ENCODE measurements at regions not wholly inside any gene's neighbourhood (a gene's known extent, or its start where the extent isn't known, plus 50 kb on each side); places are given as distances from the start of the nearest gene placed in this dataset.

- no peaks in the 10 kb centered on the region for H3K79me2 ChIP-seq (ENCODE audit: control insufficient read depth, insufficient read depth, low read length)
- H3K4me2 ChIP-seq (ENCODE audit: low read length) = no peak overlapping the region
- H3K23ac ChIP-seq (ENCODE audit: low read length) = no peak overlapping the region
- no peak overlapping the region for H2BK120ac ChIP-seq (ENCODE audit: low read depth, low read length)
- no peak overlapping the region for H3K4ac ChIP-seq (ENCODE audit: low read depth, low read length)
- no peak overlapping the region for H2AK5ac ChIP-seq (ENCODE audit: low read length)
- no peaks in the 10 kb centered on the region for H3K36me3 ChIP-seq (ENCODE audit: control insufficient read depth, insufficient read depth, low read length)
- no peak overlapping the region for H3K9ac ChIP-seq (ENCODE audit: low read length)
- no peak overlapping the region for H2BK15ac ChIP-seq (replicated peaks; ENCODE audit: low read depth)
- no peak overlapping the region for H3K18ac ChIP-seq (ENCODE audit: low read length)
- H3K27ac ChIP-seq (ENCODE audit: low read depth, low read length) = no peak overlapping the region
- WGBS (ENCODE audit: extremely low coverage, insufficient coverage, low lambda C conversion rate) = no CpG with 5 or more reads among the region's 1 CpG
- no peak for DNase-seq
- H3K4me1 ChIP-seq (ENCODE audit: control insufficient read depth, low read depth, low read length) = no peaks in the 10 kb centered on the region
- H4K8ac ChIP-seq (ENCODE audit: low read depth, low read length) = no peak overlapping the region
- H3K56ac ChIP-seq (ENCODE audit: low read length) = no peak overlapping the region
- no peaks in the 10 kb centered on the region for H3K27me3 ChIP-seq (ENCODE audit: insufficient read depth, low read length, poor library complexity)
- H3K79me1 ChIP-seq (ENCODE audit: low read length) = no peaks in the 10 kb centered on the region
- no peak overlapping the region for H4K5ac ChIP-seq (ENCODE audit: low read length)
- no peak overlapping the region for H3K4me3 ChIP-seq (ENCODE audit: low read length)
- no peak overlapping the region for H2BK5ac ChIP-seq (ENCODE audit: low read length)
These were observed 141.3 kb upstream of the LYZL2 start for GRCh38 chr10:30770816-30771215.

GRCh38 chr10:30770229-30770628 lies 140.7 kb upstream of the LYZL2 start:
- Histone ChIP-seq H3K27ac (ENCODE audit: low read depth, low read length) (no peak overlapping the region), H3K36me3 (ENCODE audit: control insufficient read depth, insufficient read depth, low read length) (no peaks in the 10 kb centered on the region), H2BK15ac (replicated peaks; ENCODE audit: low read depth) (no peak overlapping the region), H3K23ac (ENCODE audit: low read length) (no peak overlapping the region), H2BK120ac (ENCODE audit: low read depth, low read length) (no peak overlapping the region), H4K8ac (ENCODE audit: low read depth, low read length) (no peak overlapping the region), H3K9ac (ENCODE audit: low read length) (no peak overlapping the region), H4K5ac (ENCODE audit: low read length) (no peak overlapping the region), H3K4me2 (ENCODE audit: low read length) (no peak overlapping the region), H3K4me1 (ENCODE audit: control insufficient read depth, low read depth, low read length) (no peaks in the 10 kb centered on the region), H2AK5ac (ENCODE audit: low read length) (no peak overlapping the region), H3K79me1 (ENCODE audit: low read length) (no peaks in the 10 kb centered on the region), H3K4ac (ENCODE audit: low read depth, low read length) (no peak overlapping the region), H3K4me3 (ENCODE audit: low read length) (peak overlapping the region; percentile 5), H3K27me3 (ENCODE audit: insufficient read depth, low read length, poor library complexity) (no peaks in the 10 kb centered on the region), H2BK5ac (ENCODE audit: low read length) (no peak overlapping the region), H3K79me2 (ENCODE audit: control insufficient read depth, insufficient read depth, low read length) (no peaks in the 10 kb centered on the region), H3K56ac (ENCODE audit: low read length) (no peak overlapping the region), H3K18ac (ENCODE audit: low read length) (no peak overlapping the region)
- WGBS (ENCODE audit: extremely low coverage, insufficient coverage, low lambda C conversion rate) = no CpG with 5 or more reads among the region's 2 CpGs
- no peak for DNase-seq

GRCh38 chr10:30769361-30769760 lies 139.8 kb upstream of the LYZL2 start:
- no peak overlapping the region for H2BK5ac ChIP-seq (ENCODE audit: low read length)
- no peaks in the 10 kb centered on the region for H3K79me1 ChIP-seq (ENCODE audit: low read length)
- DNase-seq = no peak
- no peak overlapping the region for H4K8ac ChIP-seq (ENCODE audit: low read depth, low read length)
- no peak overlapping the region for H2BK120ac ChIP-seq (ENCODE audit: low read depth, low read length)
- no peak overlapping the region for H3K9ac ChIP-seq (ENCODE audit: low read length)
- no peak overlapping the region for H3K27ac ChIP-seq (ENCODE audit: low read depth, low read length)
- H2AK5ac ChIP-seq (ENCODE audit: low read length) = no peak overlapping the region
- H4K5ac ChIP-seq (ENCODE audit: low read length) = no peak overlapping the region
- no peak overlapping the region for H3K4ac ChIP-seq (ENCODE audit: low read depth, low read length)
- H3K4me2 ChIP-seq (ENCODE audit: low read length) = no peak overlapping the region
- no peaks in the 10 kb centered on the region for H3K4me1 ChIP-seq (ENCODE audit: control insufficient read depth, low read depth, low read length)
- no peak overlapping the region for H3K18ac ChIP-seq (ENCODE audit: low read length)
- no peaks in the 10 kb centered on the region for H3K79me2 ChIP-seq (ENCODE audit: control insufficient read depth, insufficient read depth, low read length)
- no peaks in the 10 kb centered on the region for H3K36me3 ChIP-seq (ENCODE audit: control insufficient read depth, insufficient read depth, low read length)
- no peak overlapping the region for H3K56ac ChIP-seq (ENCODE audit: low read length)
- no peak overlapping the region for H3K4me3 ChIP-seq (ENCODE audit: low read length)
- no peak overlapping the region for H2BK15ac ChIP-seq (replicated peaks; ENCODE audit: low read depth)
- no peaks in the 10 kb centered on the region for H3K27me3 ChIP-seq (ENCODE audit: insufficient read depth, low read length, poor library complexity)
- no peak overlapping the region for H3K23ac ChIP-seq (ENCODE audit: low read length)
- WGBS (ENCODE audit: extremely low coverage, insufficient coverage, low lambda C conversion rate) = no CpG with 5 or more reads among the region's 16 CpGs

- Histone ChIP-seq H3K27ac (ENCODE audit: low read depth, low read length) (no peak overlapping the region), H3K56ac (ENCODE audit: low read length) (no peak overlapping the region), H3K27me3 (ENCODE audit: insufficient read depth, low read length, poor library complexity) (no peaks in the 10 kb centered on the region), H3K79me1 (ENCODE audit: low read length) (no peaks in the 10 kb centered on the region), H3K4me3 (ENCODE audit: low read length) (no peak overlapping the region), H3K4ac (ENCODE audit: low read depth, low read length) (no peak overlapping the region), H4K8ac (ENCODE audit: low read depth, low read length) (no peak overlapping the region), H3K23ac (ENCODE audit: low read length) (no peak overlapping the region), H4K5ac (ENCODE audit: low read length) (no peak overlapping the region), H3K9ac (ENCODE audit: low read length) (no peak overlapping the region), H2BK15ac (replicated peaks; ENCODE audit: low read depth) (no peak overlapping the region), H3K36me3 (ENCODE audit: control insufficient read depth, insufficient read depth, low read length) (no peaks in the 10 kb centered on the region), H2BK120ac (ENCODE audit: low read depth, low read length) (no peak overlapping the region), H3K79me2 (ENCODE audit: control insufficient read depth, insufficient read depth, low read length) (no peaks in the 10 kb centered on the region), H2AK5ac (ENCODE audit: low read length) (no peak overlapping the region), H3K4me2 (ENCODE audit: low read length) (no peak overlapping the region), H3K18ac (ENCODE audit: low read length) (no peak overlapping the region), H2BK5ac (ENCODE audit: low read length) (no peak overlapping the region), H3K4me1 (ENCODE audit: control insufficient read depth, low read depth, low read length) (no peaks in the 10 kb centered on the region)
- no CpG with 5 or more reads among the region's 8 CpGs for WGBS (ENCODE audit: extremely low coverage, insufficient coverage, low lambda C conversion rate)
- no peak for DNase-seq
These were observed 136.1 kb upstream of the LYZL2 start for GRCh38 chr10:30765616-30766015.

GRCh38 chr10:30765022-30765615 lies 135.6 kb upstream of the LYZL2 start:
- no CpG with 5 or more reads among the region's 11 CpGs for WGBS (ENCODE audit: extremely low coverage, insufficient coverage, low lambda C conversion rate)
- Histone ChIP-seq H3K79me2 (ENCODE audit: control insufficient read depth, insufficient read depth, low read length) (no peaks in the 10 kb centered on the region), H3K4me2 (ENCODE audit: low read length) (no peak overlapping the region)

GRCh38 chr10:30763918-30764317 lies 134.4 kb upstream of the LYZL2 start:
- no peak overlapping the region for H2BK15ac ChIP-seq (replicated peaks; ENCODE audit: low read depth)
- H3K4me3 ChIP-seq (ENCODE audit: low read length) = no peak overlapping the region
- no peak for DNase-seq
- H3K9ac ChIP-seq (ENCODE audit: low read length) = no peak overlapping the region
- no peak overlapping the region for H3K4me2 ChIP-seq (ENCODE audit: low read length)
- no peak overlapping the region for H4K8ac ChIP-seq (ENCODE audit: low read depth, low read length)
- no CpG with 5 or more reads among the region's 11 CpGs for WGBS (ENCODE audit: extremely low coverage, insufficient coverage, low lambda C conversion rate)
- H3K27ac ChIP-seq (ENCODE audit: low read depth, low read length) = no peak overlapping the region
- no peak overlapping the region for H4K5ac ChIP-seq (ENCODE audit: low read length)
- no peaks in the 10 kb centered on the region for H3K4me1 ChIP-seq (ENCODE audit: control insufficient read depth, low read depth, low read length)
- no peak overlapping the region for H3K56ac ChIP-seq (ENCODE audit: low read length)
- H3K27me3 ChIP-seq (ENCODE audit: insufficient read depth, low read length, poor library complexity) = no peaks in the 10 kb centered on the region
- H2BK120ac ChIP-seq (ENCODE audit: low read depth, low read length) = no peak overlapping the region
- H3K79me2 ChIP-seq (ENCODE audit: control insufficient read depth, insufficient read depth, low read length) = no peaks in the 10 kb centered on the region
- no peaks in the 10 kb centered on the region for H3K36me3 ChIP-seq (ENCODE audit: control insufficient read depth, insufficient read depth, low read length)
- no peak overlapping the region for H3K23ac ChIP-seq (ENCODE audit: low read length)
- H3K18ac ChIP-seq (ENCODE audit: low read length) = no peak overlapping the region
- H3K4ac ChIP-seq (ENCODE audit: low read depth, low read length) = no peak overlapping the region
- H3K79me1 ChIP-seq (ENCODE audit: low read length) = no peaks in the 10 kb centered on the region
- no peak overlapping the region for H2BK5ac ChIP-seq (ENCODE audit: low read length)
- H2AK5ac ChIP-seq (ENCODE audit: low read length) = no peak overlapping the region

More at GRCh38 chr10:30765022-30765615, 135.6 kb upstream of the LYZL2 start:
- Histone ChIP-seq H3K4me1 (ENCODE audit: control insufficient read depth, low read depth, low read length) (no peaks in the 10 kb centered on the region), H3K27me3 (ENCODE audit: insufficient read depth, low read length, poor library complexity) (no peaks in the 10 kb centered on the region), H3K9ac (ENCODE audit: low read length) (no peak overlapping the region), H2BK5ac (ENCODE audit: low read length) (no peak overlapping the region), H4K5ac (ENCODE audit: low read length) (no peak overlapping the region), H3K27ac (ENCODE audit: low read depth, low read length) (no peak overlapping the region), H2BK15ac (replicated peaks; ENCODE audit: low read depth) (no peak overlapping the region), H3K4me3 (ENCODE audit: low read length) (no peak overlapping the region), H3K23ac (ENCODE audit: low read length) (no peak overlapping the region), H2BK120ac (ENCODE audit: low read depth, low read length) (no peak overlapping the region), H3K79me1 (ENCODE audit: low read length) (no peaks in the 10 kb centered on the region), H3K18ac (ENCODE audit: low read length) (no peak overlapping the region), H4K8ac (ENCODE audit: low read depth, low read length) (no peak overlapping the region), H3K56ac (ENCODE audit: low read length) (no peak overlapping the region), H2AK5ac (ENCODE audit: low read length) (no peak overlapping the region), H3K4ac (ENCODE audit: low read depth, low read length) (no peak overlapping the region), H3K36me3 (ENCODE audit: control insufficient read depth, insufficient read depth, low read length) (no peaks in the 10 kb centered on the region)
- no peak for DNase-seq

All from mesendoderm (in vitro differentiated cells).